ENCODE measurements at regions not wholly inside any gene's neighbourhood (a gene's known extent, or its start where the extent isn't known, plus 50 kb on each side); places are given as distances from the start of the nearest gene placed in this dataset.

DNA sequence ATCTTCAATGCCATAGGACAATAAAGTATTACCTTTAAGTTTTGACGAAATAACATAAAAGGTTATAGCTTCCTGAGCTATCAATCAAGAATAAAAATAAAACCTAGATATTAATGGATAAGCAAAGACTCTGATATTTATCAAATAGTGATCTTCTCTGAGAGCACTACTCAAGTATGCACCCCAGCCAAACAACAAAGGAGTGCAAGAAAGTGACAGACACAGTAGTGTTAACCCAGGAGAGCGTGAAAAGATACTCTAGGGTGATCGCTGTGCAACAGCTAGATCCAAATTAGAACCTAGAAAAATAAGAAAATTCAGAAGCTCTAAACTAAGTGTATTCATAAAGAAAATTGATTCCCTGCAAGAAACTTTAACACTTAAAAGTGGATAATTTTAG, 83.5 kb upstream of the CDYL start:
- CTCF ChIA-PET, result interaction anchor here (1.1 kb wide), 1 partner anchor 24 kb away, joined by 3 read pairs; no protein-coding TSS in a partner anchor
- no peak for DNase-seq (ENCODE audit: low read depth, low spot score)
- H3K4me3 ChIP-seq (ENCODE audit: low read depth, low read length), result no peak overlapping the region
- no peak for TF ChIP-seq CTCF (IDR thresholded peaks at IDR 0.05; ENCODE audit: insufficient read depth, low read length, missing control alignments)
- POLR2A ChIA-PET, result interaction anchor here (0.6 kb wide), 1 partner anchor 45 kb away, joined by 3 read pairs; no protein-coding TSS in a partner anchor

- peak overlapping the region; percentile 12; the same call in 1 of the 2 replicates for H3K4me3 ChIP-seq (ENCODE audit: low read depth, low read length)
- no peak for TF ChIP-seq CTCF (IDR thresholded peaks at IDR 0.05; ENCODE audit: insufficient read depth, low read length, missing control alignments)
- ChIA-PET POLR2A (no interaction called here), CTCF (no interaction called here)
- DNase-seq (ENCODE audit: low read depth, low spot score), result peak; percentile 36
Measured at GRCh38 chr6:4687989-4688947, 87.9 kb upstream of the CDYL start.

DNA sequence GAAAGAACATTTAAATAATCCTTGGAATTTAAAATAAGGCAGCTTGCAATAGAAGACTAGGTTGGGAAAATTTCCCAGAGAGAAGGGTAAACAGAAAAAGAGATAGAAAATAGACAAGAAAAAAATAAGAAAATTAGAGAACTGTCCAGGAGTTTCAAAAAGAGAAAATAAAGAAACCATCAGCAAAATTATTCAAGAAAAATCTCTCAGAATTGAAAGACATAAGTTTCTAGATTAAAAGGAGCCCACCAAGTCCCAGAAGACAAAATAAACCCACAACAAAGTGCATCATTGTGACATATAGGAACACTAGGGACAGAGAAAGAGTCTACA, 88.6 kb upstream of the CDYL start:
- no peak for TF ChIP-seq CTCF (IDR thresholded peaks at IDR 0.05; ENCODE audit: insufficient read depth, low read length, missing control alignments)
- CTCF ChIA-PET, result no interaction called here
- H3K4me3 ChIP-seq (ENCODE audit: low read depth, low read length), result no peak overlapping the region
- DNase-seq (ENCODE audit: low read depth, low spot score), result no peak
- POLR2A ChIA-PET, result no interaction called here

- no peak for DNase-seq (ENCODE audit: low read depth, low spot score)
- no peak for TF ChIP-seq CTCF (IDR thresholded peaks at IDR 0.05; ENCODE audit: insufficient read depth, low read length, missing control alignments)
- ChIA-PET CTCF (interaction anchor here (0.7 kb wide), 1 partner anchor 366 kb away, joined by 3 read pairs; no protein-coding TSS in a partner anchor), POLR2A (no interaction called here)
- no peak overlapping the region for H3K4me3 ChIP-seq (ENCODE audit: low read depth, low read length)
Measured at GRCh38 chr6:4682431-4683097, 93.6 kb upstream of the CDYL start.

DNA sequence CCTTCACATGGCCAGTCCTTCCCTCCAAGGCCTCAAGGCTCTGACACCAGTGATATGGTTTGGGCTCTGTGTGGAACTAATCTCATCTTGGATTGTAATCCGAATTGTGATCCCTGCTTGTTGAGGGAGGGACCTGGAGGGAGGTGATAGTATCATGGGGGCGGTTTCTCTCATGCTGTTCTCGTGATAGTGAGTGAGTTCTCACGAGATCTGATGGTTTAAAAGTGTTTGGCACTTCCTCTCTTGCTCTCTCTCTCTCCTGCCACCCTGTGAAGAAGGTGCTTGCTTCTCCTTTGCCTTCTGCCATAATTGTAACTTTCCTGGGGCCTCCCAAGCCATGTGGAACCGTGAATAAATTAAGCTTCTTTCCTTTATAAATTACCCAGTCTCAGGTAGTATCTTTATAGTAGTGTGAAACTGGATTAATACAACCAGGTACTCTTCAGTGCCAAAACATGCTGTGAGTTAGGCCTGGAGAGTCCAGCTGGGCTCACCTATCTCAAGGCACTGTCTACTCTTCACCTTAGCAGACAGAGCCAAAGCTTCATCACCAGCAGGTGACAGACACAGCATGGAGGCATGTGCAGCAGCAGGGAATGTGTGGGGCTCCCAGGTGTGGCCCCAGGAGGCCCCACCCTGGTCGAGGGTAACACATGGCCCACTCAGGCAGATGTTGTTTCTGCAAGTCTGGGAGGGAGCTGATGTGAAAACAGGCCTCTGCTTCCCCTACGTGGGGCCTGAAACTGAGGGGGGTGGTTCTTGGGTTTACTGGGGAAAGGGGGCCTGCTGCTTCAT, 97.5 kb upstream of the CDYL start:
- ChIA-PET CTCF (no interaction called here), POLR2A (no interaction called here)
- TF ChIP-seq CTCF (IDR thresholded peaks at IDR 0.05; ENCODE audit: insufficient read depth, low read length, missing control alignments), result no peak
- no peak for DNase-seq (ENCODE audit: low read depth, low spot score)
- H3K4me3 ChIP-seq (ENCODE audit: low read depth, low read length), result no peak overlapping the region

DNA sequence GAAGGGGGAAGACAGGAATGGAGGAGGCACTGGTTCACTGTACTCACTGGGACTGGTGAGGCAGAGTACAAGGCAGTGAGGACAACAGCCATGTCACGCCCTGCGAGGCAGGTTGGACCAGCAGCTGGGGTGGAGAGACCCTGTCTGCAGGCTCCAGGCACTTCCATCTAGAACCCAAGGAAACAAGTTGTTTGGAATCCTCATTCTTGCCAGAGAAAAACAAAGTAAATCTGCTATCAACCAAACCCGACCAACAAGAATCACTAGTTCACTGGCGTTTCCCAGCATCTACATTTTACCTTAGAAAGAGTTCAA, 98.5 kb upstream of the CDYL start:
- no peak for DNase-seq (ENCODE audit: low read depth, low spot score)
- H3K4me3 ChIP-seq (ENCODE audit: low read depth, low read length), result no peak overlapping the region
- no peak for TF ChIP-seq CTCF (IDR thresholded peaks at IDR 0.05; ENCODE audit: insufficient read depth, low read length, missing control alignments)
- ChIA-PET POLR2A (no interaction called here), CTCF (interaction anchor here (1.0 kb wide), 1 partner anchor 8 kb away, joined by 3 read pairs; no protein-coding TSS in a partner anchor)
